Ishikawa (cell line): ENCODE measurements at regions not wholly inside any gene's neighbourhood (a gene's known extent, or its start where the extent isn't known, plus 50 kb on each side); places are given as distances from the start of the nearest gene placed in this dataset.

Source experiments
- CEBPB ChIP-seq: IDR thresholded peaks from 2 replicates; pipeline ENCODE4 v1.6.1; 2012
- CREB1 ChIP-seq: IDR thresholded peaks from 2 replicates; pipeline ENCODE4 v1.6.1; 2012; ENCODE audit warnings: low read depth
- EGR1 ChIP-seq: IDR thresholded peaks from 2 replicates; pipeline ENCODE4 v1.6.1; 2012
- EP300 ChIP-seq: IDR thresholded peaks from 2 replicates; pipeline ENCODE4 v1.6.1; 2012; ENCODE audit warnings: borderline replicate concordance
- FOXM1 ChIP-seq: IDR thresholded peaks from 2 replicates; pipeline ENCODE4 v1.6.1; 2012; ENCODE audit warnings: low read depth, borderline replicate concordance
- MAX ChIP-seq: IDR thresholded peaks from 2 replicates; pipeline ENCODE4 v1.6.1; 2012
- NFIC ChIP-seq: IDR thresholded peaks from 2 replicates; pipeline ENCODE4 v1.6.1; 2012
- RAD21 ChIP-seq: IDR thresholded peaks from 2 replicates; pipeline ENCODE4 v1.6.1; 2012; ENCODE audit warnings: low read depth
- REST ChIP-seq: IDR thresholded peaks from 2 replicates; pipeline ENCODE4 v1.6.1; 2012; ENCODE audit warnings: low read depth, mild to moderate bottlenecking
- TAF1 ChIP-seq: IDR thresholded peaks from 2 replicates; pipeline ENCODE4 v1.6.1; 2012; ENCODE audit warnings: low read depth, mild to moderate bottlenecking
- TCF12 ChIP-seq: IDR thresholded peaks from 2 replicates; pipeline ENCODE4 v1.6.1; 2012; ENCODE audit warnings: low read depth
- TEAD4 ChIP-seq: IDR thresholded peaks from 2 replicates; pipeline ENCODE4 v1.6.1; 2012
- USF1 ChIP-seq: IDR thresholded peaks from 2 replicates; pipeline ENCODE4 v1.6.1; 2012
- YY1 ChIP-seq: IDR thresholded peaks from 2 replicates; pipeline ENCODE4 v1.6.1; 2012; ENCODE audit warnings: low read depth
- ZBTB7A ChIP-seq: IDR thresholded peaks from 2 replicates; pipeline ENCODE4 v1.6.1; 2012; ENCODE audit warnings: low read depth

- no peak for TF ChIP-seq TEAD4
- no peak for TF ChIP-seq USF1
- TF ChIP-seq ZBTB7A, result no peak
- no peak for TF ChIP-seq REST
- no peak for TF ChIP-seq NFIC
- TF ChIP-seq FOXM1, result no peak
- TF ChIP-seq MAX, result no peak
- no peak for TF ChIP-seq TAF1
- no peak for TF ChIP-seq TCF12
- TF ChIP-seq EGR1, result no peak
- TF ChIP-seq CREB1, result no peak
- no peak for TF ChIP-seq YY1
- no peak for TF ChIP-seq EP300
- TF ChIP-seq RAD21, result no peak
- TF ChIP-seq CEBPB, result no peak
Observed at GRCh38 chr6:146891615-146892265, 293.0 kb downstream of the ADGB start.

GRCh38 chr6:146892283-146892612 lies 293.5 kb downstream of the ADGB start:
- TF ChIP-seq TAF1, result no peak
- TF ChIP-seq CEBPB, result no peak
- no peak for TF ChIP-seq REST
- TF ChIP-seq MAX, result no peak
- no peak for TF ChIP-seq EGR1

GRCh38 chr6:146892613-146893401 lies 294.0 kb downstream of the ADGB start:
- TF ChIP-seq FOXM1, result no peak
- no peak for TF ChIP-seq EGR1
- no peak for TF ChIP-seq RAD21
- TF ChIP-seq CEBPB, result no peak
- TF ChIP-seq TEAD4, result no peak
- no peak for TF ChIP-seq MAX
- TF ChIP-seq USF1, result no peak
- no peak for TF ChIP-seq NFIC
- no peak for TF ChIP-seq EP300
- TF ChIP-seq YY1, result no peak
- no peak for TF ChIP-seq REST
- TF ChIP-seq ZBTB7A, result no peak
- no peak for TF ChIP-seq TCF12

- TF ChIP-seq TCF12, result no peak
- TF ChIP-seq CREB1, result no peak
- no peak for TF ChIP-seq NFIC
- no peak for TF ChIP-seq REST
- TF ChIP-seq ZBTB7A, result no peak
- TF ChIP-seq YY1, result no peak
- TF ChIP-seq USF1, result no peak
- TF ChIP-seq RAD21, result no peak
- TF ChIP-seq CEBPB, result no peak
- no peak for TF ChIP-seq MAX
- no peak for TF ChIP-seq TEAD4
- TF ChIP-seq TAF1, result no peak
- no peak for TF ChIP-seq FOXM1
- no peak for TF ChIP-seq EP300
- no peak for TF ChIP-seq EGR1
Observed at GRCh38 chr6:146893690-146894089, 294.9 kb downstream of the ADGB start.
